ENCODE measurements at regions not wholly inside any gene's neighbourhood (a gene's known extent, or its start where the extent isn't known, plus 50 kb on each side); places are given as distances from the start of the nearest gene placed in this dataset.

GRCh38 chr13:76222511-76222910 is 586.4 kb downstream of the LMO7 start:
- H3K27me3 ChIP-seq, result no peaks in the 10 kb centered on the region
- no peaks in the 10 kb centered on the region for H3K4me1 ChIP-seq
- intact Hi-C loops (cut with DNase I; ENCODE audit: low total_unique reads), result no loop called here
- H3K9me3 ChIP-seq, result no peaks in the 10 kb centered on the region
- H3K27ac ChIP-seq, result no peak overlapping the region
- no peaks in the 10 kb centered on the region for H3K36me3 ChIP-seq (ENCODE audit: low read depth, missing control alignments)
- 68% methylated on average over 2 of the region's 2 CpGs for WGBS, 2 donors
- no peak for TF ChIP-seq CTCF (IDR thresholded peaks at IDR 0.05)
- no peak for DNase-seq
- no peak overlapping the region for H3K4me3 ChIP-seq

GRCh38 chr13:76216729-76217128 is 580.6 kb downstream of the LMO7 start:
- H3K9me3 ChIP-seq, result no peaks in the 10 kb centered on the region
- intact Hi-C loops (cut with DNase I; ENCODE audit: low total_unique reads), result no loop called here
- no peak for DNase-seq

GRCh38 chr13:76214001-76214400 is 577.9 kb downstream of the LMO7 start:
- Histone ChIP-seq H3K9me3 (no peaks in the 10 kb centered on the region), H3K27me3 (no peaks in the 10 kb centered on the region), H3K27ac (no peak overlapping the region), H3K4me3 (no peak overlapping the region), H3K4me1 (no peaks in the 10 kb centered on the region), H3K36me3 (ENCODE audit: low read depth, missing control alignments) (no peaks in the 10 kb centered on the region)
- 96 to 100% methylated on average over 1 of the region's 1 CpG for WGBS, 2 donors
- TF ChIP-seq POLR2A (IDR thresholded peaks at IDR 0.05) (no peak), CTCF (IDR thresholded peaks at IDR 0.05) (no peak)
- intact Hi-C loops (cut with DNase I; ENCODE audit: low total_unique reads), result no loop called here
- no peak for DNase-seq

More at GRCh38 chr13:76216729-76217128, 580.6 kb downstream of the LMO7 start:
- H3K4me3 ChIP-seq, result no peak overlapping the region
- WGBS, 2 donors, result 79 to 83% methylated on average over 2 of the region's 2 CpGs
- no peak overlapping the region for H3K27ac ChIP-seq
- no peaks in the 10 kb centered on the region for H3K4me1 ChIP-seq
- H3K36me3 ChIP-seq (ENCODE audit: low read depth, missing control alignments), result no peaks in the 10 kb centered on the region
- no peaks in the 10 kb centered on the region for H3K27me3 ChIP-seq
- TF ChIP-seq POLR2A (IDR thresholded peaks at IDR 0.05) (no peak), CTCF (IDR thresholded peaks at IDR 0.05) (no peak)

- TF ChIP-seq CTCF (IDR thresholded peaks at IDR 0.05), result no peak
- TF ChIP-seq POLR2A (IDR thresholded peaks at IDR 0.05), result no peak
- Histone ChIP-seq H3K4me1 (no peaks in the 10 kb centered on the region), H3K4me3 (no peak overlapping the region), H3K9me3 (no peaks in the 10 kb centered on the region), H3K36me3 (ENCODE audit: low read depth, missing control alignments) (no peaks in the 10 kb centered on the region), H3K27me3 (no peaks in the 10 kb centered on the region), H3K27ac (no peak overlapping the region)
- WGBS, 2 donors, result 94 to 98% methylated on average over 3 of the region's 3 CpGs
- intact Hi-C loops (cut with DNase I; ENCODE audit: low total_unique reads), result no loop called here
- no peak for DNase-seq
Observed at GRCh38 chr13:76213423-76213904, 577.3 kb downstream of the LMO7 start.

- no peak for DNase-seq
- 83 to 100% methylated on average over 1 of the region's 1 CpG for WGBS, 2 donors
Observed at GRCh38 chr13:76210262-76210661, 574.1 kb downstream of the LMO7 start.

More at GRCh38 chr13:76210262-76210661, 574.1 kb downstream of the LMO7 start:
- no peak overlapping the region for H3K4me3 ChIP-seq
- H3K4me1 ChIP-seq, result no peaks in the 10 kb centered on the region
- no peaks in the 10 kb centered on the region for H3K9me3 ChIP-seq
- no peaks in the 10 kb centered on the region for H3K36me3 ChIP-seq (ENCODE audit: low read depth, missing control alignments)
- H3K27me3 ChIP-seq, result no peaks in the 10 kb centered on the region
- intact Hi-C loops (cut with DNase I; ENCODE audit: low total_unique reads), result no loop called here
- TF ChIP-seq POLR2A (IDR thresholded peaks at IDR 0.05), result no peak
- TF ChIP-seq CTCF (IDR thresholded peaks at IDR 0.05), result no peak
- no peak overlapping the region for H3K27ac ChIP-seq

Measured in testis (tissue), 2 donors.